Effector memory CD4-positive, alpha-beta T cell (primary cell): ENCODE measurements at regions not wholly inside any gene's neighbourhood (a gene's known extent, or its start where the extent isn't known, plus 50 kb on each side); places are given as distances from the start of the nearest gene placed in this dataset.
"Not testable (repeated sequence)": the region's sequence is repeated elsewhere in the genome, so short reads cannot be mapped to it uniquely, and the experiment has no call there.

Experiments used
- DNase-seq, 3 donors: peaks; one replicate each; pipeline ENCODE4 v3.0.0-alpha.2; 2020
- H3K27ac ChIP-seq: 2 replicates; pipeline ENCODE4 v1.7.0; 2013; ENCODE audit warnings: mild to moderate bottlenecking, low read length, moderate library complexity; ENCODE audit not compliant: insufficient read depth, poor library complexity, severe bottlenecking
- H3K27me3 ChIP-seq: replicated peaks from 2 replicates; pipeline ENCODE4 v1.7.0; 2013; ENCODE audit warnings: mild to moderate bottlenecking, low read length; ENCODE audit not compliant: insufficient read depth, control insufficient read depth, poor library complexity, severe bottlenecking
- H3K36me3 ChIP-seq: 2 replicates; pipeline ENCODE4 v1.7.0; 2013; ENCODE audit warnings: mild to moderate bottlenecking, low read length, moderate library complexity; ENCODE audit not compliant: control insufficient read depth, insufficient read depth
- H3K4me1 ChIP-seq: 2 replicates; pipeline ENCODE4 v1.7.0; 2013; ENCODE audit warnings: low read length, mild to moderate bottlenecking; ENCODE audit not compliant: control insufficient read depth, insufficient read depth, poor library complexity, severe bottlenecking
- H3K4me3 ChIP-seq: 2 replicates; pipeline ENCODE4 v1.7.0; 2013; ENCODE audit warnings: low read length, low read depth, mild to moderate bottlenecking; ENCODE audit not compliant: insufficient read depth, poor library complexity, severe bottlenecking
- H3K9me3 ChIP-seq: 2 replicates; pipeline ENCODE4 v1.7.0; 2013; ENCODE audit warnings: mild to moderate bottlenecking, low read length, moderate library complexity; ENCODE audit not compliant: control insufficient read depth

DNA sequence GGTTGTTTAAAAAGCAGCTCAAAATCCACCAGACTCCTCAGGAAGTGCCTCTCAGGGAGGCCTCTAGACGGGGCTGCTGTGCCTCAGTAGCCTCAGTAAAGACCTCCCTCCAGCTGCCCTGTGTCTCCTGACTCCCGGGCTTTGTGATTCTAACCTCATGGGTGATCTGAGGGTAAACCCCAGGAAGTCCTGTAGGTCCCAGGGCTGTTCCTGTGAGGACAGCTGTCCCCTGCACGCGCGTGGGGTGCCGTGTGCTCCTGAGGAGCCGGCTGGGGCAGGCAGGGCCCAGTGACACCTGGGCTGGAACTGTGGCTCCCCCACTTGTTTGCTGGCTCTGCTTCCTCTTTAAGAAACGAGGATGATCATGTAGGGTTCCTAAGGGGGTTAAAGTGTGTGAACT is 359.9 kb downstream of the BCL2L11 start:
- H3K4me3 ChIP-seq, H3K36me3 ChIP-seq, H3K4me1 ChIP-seq, H3K27me3 ChIP-seq, H3K9me3 ChIP-seq, H3K27ac ChIP-seq, DNase-seq: not testable (repeated sequence)

- H3K4me3 ChIP-seq, H3K36me3 ChIP-seq, H3K27me3 ChIP-seq, H3K27ac ChIP-seq, DNase-seq, H3K4me1 ChIP-seq, H3K9me3 ChIP-seq: not testable (repeated sequence)
Measured at GRCh38 chr2:111481219-111481618, 360.5 kb downstream of the BCL2L11 start.

GRCh38 chr2:111482987-111483679 is 362.4 kb downstream of the BCL2L11 start:
- not testable (repeated sequence) for H3K27me3 ChIP-seq, H3K36me3 ChIP-seq, H3K4me1 ChIP-seq, H3K27ac ChIP-seq, H3K9me3 ChIP-seq, H3K4me3 ChIP-seq
- peak in 1 of 3 donors; percentile 6 for DNase-seq

GRCh38 chr2:111484097-111484496 is 363.4 kb downstream of the BCL2L11 start:
- DNase-seq, H3K27me3 ChIP-seq, H3K36me3 ChIP-seq, H3K9me3 ChIP-seq, H3K4me1 ChIP-seq, H3K27ac ChIP-seq, H3K4me3 ChIP-seq: not testable (repeated sequence)

GRCh38 chr2:111485895-111486294 is 365.2 kb downstream of the BCL2L11 start:
- H3K27ac ChIP-seq, H3K27me3 ChIP-seq, DNase-seq, H3K4me3 ChIP-seq, H3K9me3 ChIP-seq, H3K4me1 ChIP-seq, H3K36me3 ChIP-seq: not testable (repeated sequence)

DNA sequence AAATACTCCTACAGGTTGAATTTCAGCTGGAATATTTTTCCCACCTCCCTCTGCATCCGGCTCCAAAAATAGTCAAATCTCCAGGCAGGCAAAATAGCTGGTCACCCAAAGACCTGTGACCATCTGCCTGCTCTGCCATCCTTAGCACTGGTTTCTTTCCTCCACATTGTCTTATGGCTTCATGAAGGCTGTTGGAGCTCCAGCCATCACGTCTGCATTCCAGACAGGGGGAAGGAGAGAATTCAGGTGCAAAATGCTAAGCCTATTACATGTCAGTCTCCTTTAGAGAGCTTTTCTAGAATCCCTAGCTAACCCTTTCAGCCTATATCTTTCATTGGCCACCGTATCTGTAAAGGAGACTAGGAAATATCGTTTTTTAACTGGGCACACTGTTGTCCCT is 367.7 kb downstream of the BCL2L11 start:
- H3K4me3 ChIP-seq, H3K4me1 ChIP-seq, H3K27me3 ChIP-seq, DNase-seq, H3K27ac ChIP-seq, H3K36me3 ChIP-seq, H3K9me3 ChIP-seq: not testable (repeated sequence)

GRCh38 chr2:111489460-111489859 is 368.7 kb downstream of the BCL2L11 start:
- not testable (repeated sequence) for H3K36me3 ChIP-seq, H3K27ac ChIP-seq, H3K27me3 ChIP-seq, DNase-seq, H3K9me3 ChIP-seq, H3K4me3 ChIP-seq, H3K4me1 ChIP-seq

DNA sequence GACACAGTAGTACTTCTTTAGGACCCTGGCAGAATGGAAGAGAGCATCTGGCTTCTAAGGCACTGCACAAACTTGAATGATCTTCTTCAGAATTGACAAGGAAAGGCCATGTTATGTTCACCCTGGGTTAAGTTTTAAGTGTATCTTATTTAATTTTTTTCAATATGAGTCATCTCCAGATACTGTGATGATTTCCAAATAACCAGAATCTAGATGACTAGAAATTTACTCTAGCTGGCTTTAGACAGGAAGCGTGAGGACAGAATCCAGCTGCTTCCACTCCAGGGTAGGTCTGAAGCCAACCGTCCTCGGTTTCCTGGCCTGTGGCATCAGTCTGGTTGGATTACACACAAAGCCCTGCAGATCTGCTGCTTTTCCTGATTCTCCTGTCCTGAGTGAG is 370.5 kb downstream of the BCL2L11 start:
- H3K27ac ChIP-seq, H3K36me3 ChIP-seq, DNase-seq, H3K4me1 ChIP-seq, H3K4me3 ChIP-seq, H3K9me3 ChIP-seq, H3K27me3 ChIP-seq: not testable (repeated sequence)

GRCh38 chr2:111491614-111492013 is 370.9 kb downstream of the BCL2L11 start:
- not testable (repeated sequence) for DNase-seq, H3K9me3 ChIP-seq, H3K36me3 ChIP-seq, H3K27me3 ChIP-seq, H3K27ac ChIP-seq, H3K4me3 ChIP-seq, H3K4me1 ChIP-seq

- not testable (repeated sequence) for DNase-seq, H3K36me3 ChIP-seq, H3K27me3 ChIP-seq, H3K4me3 ChIP-seq, H3K9me3 ChIP-seq, H3K27ac ChIP-seq, H3K4me1 ChIP-seq
Measured at GRCh38 chr2:111492995-111493719, 372.4 kb downstream of the BCL2L11 start.
